ENCODE measurements at regions not wholly inside any gene's neighbourhood (a gene's known extent, or its start where the extent isn't known, plus 50 kb on each side); places are given as distances from the start of the nearest gene placed in this dataset.

DNA sequence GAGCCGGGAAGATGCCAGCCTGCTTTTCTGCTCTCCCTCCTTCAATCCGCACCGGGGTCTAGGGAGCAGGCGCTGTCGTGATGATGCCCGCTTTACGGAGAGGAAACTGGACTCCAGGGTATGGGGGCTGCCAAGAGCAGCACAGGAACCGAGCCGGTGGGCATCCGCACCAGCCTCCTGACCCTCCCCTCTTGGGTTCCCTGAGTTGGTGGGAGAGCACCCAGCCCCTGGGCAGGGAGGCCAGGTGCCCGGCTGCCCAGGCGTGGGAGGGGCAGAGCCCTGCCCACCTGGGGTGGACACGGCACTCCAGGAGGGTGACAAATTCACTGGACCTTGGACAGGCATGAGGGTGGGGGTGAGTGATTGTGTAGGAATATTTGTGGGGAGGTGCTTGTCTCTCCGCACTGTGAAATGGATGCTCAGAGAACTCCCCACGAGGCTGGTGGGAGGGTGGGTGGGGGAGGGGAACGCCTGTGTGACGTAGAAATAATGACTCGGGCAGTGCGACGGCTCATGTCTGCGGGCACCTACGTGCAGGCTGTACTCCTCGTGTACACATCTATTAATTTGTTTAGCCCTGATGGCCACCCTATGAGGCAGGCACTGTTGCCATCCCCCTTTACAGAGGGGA lies 173.4 kb downstream of the BMP7 start:
- Mint-ChIP-seq H3K27me3 (peaks cover 0 to 4% of the 10 kb centered on the region in 2 donors), H3K9me3 (no peaks in the 10 kb centered on the region), H3K36me3 (no peaks in the 10 kb centered on the region), H3K27ac (no peak overlapping the region), H3K4me1 (ENCODE audit: low read depth in 2 of 2) (peaks cover 13 to 15% of the 10 kb centered on the region in 2 donors), H3K4me3 (no peak overlapping the region)
- ATAC-seq: no peak
- DNase-seq (ENCODE audit: low spot score): no peak

- H3K4me1 Mint-ChIP-seq (ENCODE audit: low read depth in 2 of 2): peaks cover 13 to 15% of the 10 kb centered on the region in 2 donors
- peaks cover 0 to 7% of the 10 kb centered on the region in 2 donors for H3K27me3 Mint-ChIP-seq
- H3K36me3 Mint-ChIP-seq: no peaks in the 10 kb centered on the region
- H3K27ac Mint-ChIP-seq: no peak overlapping the region
- DNase-seq (ENCODE audit: low spot score) (no peak), ATAC-seq (no peak)
- H3K4me3 Mint-ChIP-seq: no peak overlapping the region
- H3K9me3 Mint-ChIP-seq: no peaks in the 10 kb centered on the region
These were observed 172.7 kb downstream of the BMP7 start for GRCh38 chr20:57093766-57094165.

- Mint-ChIP-seq H3K9me3 (no peaks in the 10 kb centered on the region), H3K27ac (no peak overlapping the region), H3K36me3 (no peaks in the 10 kb centered on the region), H3K4me3 (no peak overlapping the region), H3K27me3 (peaks cover 0 to 7% of the 10 kb centered on the region in 2 donors), H3K4me1 (ENCODE audit: low read depth in 2 of 2) (peaks cover 13 to 15% of the 10 kb centered on the region in 2 donors)
- DNase-seq (ENCODE audit: low spot score): no peak
- no peak for ATAC-seq
These were observed 172.1 kb downstream of the BMP7 start for GRCh38 chr20:57094252-57094891.

DNA sequence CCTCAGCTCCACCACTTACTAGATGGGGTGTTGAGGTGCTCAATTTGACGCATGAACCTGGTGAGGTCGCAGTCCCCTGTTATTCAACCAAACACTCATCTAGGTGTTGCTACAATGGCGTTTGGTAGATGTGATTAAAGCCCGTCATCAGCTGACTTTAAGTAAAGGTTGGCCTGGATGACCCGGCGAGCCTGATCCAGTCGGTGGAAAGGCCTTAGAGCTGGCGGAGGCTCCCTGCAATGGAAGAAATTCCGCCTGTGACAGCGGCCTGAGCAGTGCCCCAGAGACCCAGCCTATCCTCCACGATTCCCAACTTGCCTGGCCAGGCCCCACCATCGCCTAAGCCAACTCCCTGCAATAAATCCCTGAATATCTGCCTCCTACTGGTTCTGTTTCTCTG lies 171.4 kb downstream of the BMP7 start:
- Mint-ChIP-seq H3K4me3 (no peak overlapping the region), H3K4me1 (ENCODE audit: low read depth in 2 of 2) (peaks cover 13 to 15% of the 10 kb centered on the region in 2 donors), H3K27me3 (peaks cover 0 to 12% of the 10 kb centered on the region in 2 donors), H3K27ac (no peak overlapping the region), H3K9me3 (no peaks in the 10 kb centered on the region), H3K36me3 (no peaks in the 10 kb centered on the region)
- no peak for ATAC-seq
- DNase-seq (ENCODE audit: low spot score): no peak

DNA sequence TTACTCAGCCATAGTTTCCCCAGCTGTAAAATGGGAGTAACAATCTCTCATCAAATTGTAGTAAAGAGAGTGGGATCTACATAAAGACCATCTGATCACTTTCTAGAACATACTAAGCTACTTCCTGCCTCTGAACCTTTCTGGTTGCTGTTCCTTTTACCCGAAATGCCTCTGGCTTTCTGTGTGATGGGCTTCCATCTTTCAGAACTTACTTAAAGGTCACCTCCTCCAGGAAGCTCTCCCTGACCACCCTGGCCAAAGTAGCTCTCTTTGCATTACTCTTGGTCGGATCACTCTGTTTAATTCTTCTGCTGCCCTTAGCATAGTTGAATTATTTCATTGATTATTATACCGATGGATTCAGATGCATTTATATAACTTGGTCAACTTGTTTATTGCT lies 171.0 kb downstream of the BMP7 start:
- H3K4me3 Mint-ChIP-seq: no peak overlapping the region
- H3K36me3 Mint-ChIP-seq: no peaks in the 10 kb centered on the region
- DNase-seq (ENCODE audit: low spot score): no peak
- H3K27ac Mint-ChIP-seq: no peak overlapping the region
- no peaks in the 10 kb centered on the region for H3K9me3 Mint-ChIP-seq
- H3K4me1 Mint-ChIP-seq (ENCODE audit: low read depth in 2 of 2): peaks cover 12 to 13% of the 10 kb centered on the region in 2 donors
- ATAC-seq: no peak
- H3K27me3 Mint-ChIP-seq: peaks cover 0 to 12% of the 10 kb centered on the region in 2 donors

GRCh38 chr20:57097245-57097915 lies 169.1 kb downstream of the BMP7 start:
- H3K36me3 Mint-ChIP-seq: no peaks in the 10 kb centered on the region
- no peak overlapping the region for H3K27ac Mint-ChIP-seq
- H3K27me3 Mint-ChIP-seq: peaks cover 0 to 14% of the 10 kb centered on the region in 2 donors
- peaks cover 1% of the 10 kb centered on the region in 2 donors for H3K4me1 Mint-ChIP-seq (ENCODE audit: low read depth in 2 of 2)
- H3K4me3 Mint-ChIP-seq: no peak overlapping the region
- ATAC-seq (no peak), DNase-seq (ENCODE audit: low spot score) (no peak)
- no peaks in the 10 kb centered on the region for H3K9me3 Mint-ChIP-seq

DNA sequence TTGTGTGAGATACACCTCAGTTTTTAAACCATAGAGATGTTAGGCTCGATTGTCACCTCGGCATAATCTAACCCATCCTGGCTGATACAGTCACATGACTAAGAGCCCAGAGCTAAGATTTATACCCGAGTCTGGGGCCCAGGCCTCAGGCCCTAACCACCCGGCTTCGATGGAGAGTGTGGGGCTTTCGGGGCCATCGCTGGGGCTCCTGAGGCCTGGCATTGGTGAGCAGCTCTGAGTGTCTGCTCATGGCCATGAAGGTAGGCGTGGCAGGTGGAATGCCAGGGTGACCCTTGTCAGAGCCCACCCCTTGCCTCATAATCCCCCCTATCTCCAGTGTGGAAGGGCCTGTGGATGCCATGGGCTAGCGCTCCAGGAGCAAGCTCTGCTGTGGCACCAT lies 164.3 kb downstream of the BMP7 start:
- no peaks in the 10 kb centered on the region for H3K9me3 Mint-ChIP-seq
- H3K4me3 Mint-ChIP-seq: no peak overlapping the region
- peaks cover 13 to 15% of the 10 kb centered on the region in 2 donors for H3K27me3 Mint-ChIP-seq
- H3K36me3 Mint-ChIP-seq: no peaks in the 10 kb centered on the region
- no peaks in the 10 kb centered on the region for H3K4me1 Mint-ChIP-seq (ENCODE audit: low read depth in 2 of 2)
- ATAC-seq: no peak
- no peak overlapping the region for H3K27ac Mint-ChIP-seq
- no peak for DNase-seq (ENCODE audit: low spot score)

DNA sequence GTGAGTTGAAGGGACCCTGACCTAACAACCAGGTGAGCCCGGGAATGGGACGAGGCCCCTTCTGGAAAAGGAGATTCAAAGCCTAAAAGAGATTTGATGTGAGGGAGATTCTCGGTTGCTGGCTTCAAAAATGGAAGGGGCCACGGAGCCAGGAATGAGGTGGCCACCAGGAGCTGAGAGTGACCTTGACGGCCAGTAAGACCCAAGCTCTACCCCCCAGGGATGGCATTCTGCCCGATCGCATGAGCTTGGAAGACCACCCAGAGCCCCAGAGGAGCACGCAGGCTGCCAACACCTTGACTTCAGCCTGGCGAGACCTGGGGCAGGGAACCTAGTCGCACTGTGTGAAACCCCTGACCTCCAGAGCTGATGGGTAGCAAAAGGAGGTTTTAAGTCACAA lies 163.9 kb downstream of the BMP7 start:
- Mint-ChIP-seq H3K9me3 (no peaks in the 10 kb centered on the region), H3K36me3 (no peaks in the 10 kb centered on the region), H3K27me3 (peaks cover 13 to 16% of the 10 kb centered on the region in 2 donors), H3K4me1 (ENCODE audit: low read depth in 2 of 2) (no peaks in the 10 kb centered on the region), H3K27ac (no peak overlapping the region), H3K4me3 (no peak overlapping the region)
- DNase-seq (ENCODE audit: low spot score) (no peak), ATAC-seq (no peak)

GRCh38 chr20:57103146-57103800 lies 163.2 kb downstream of the BMP7 start:
- H3K4me1 Mint-ChIP-seq (ENCODE audit: low read depth in 2 of 2): no peaks in the 10 kb centered on the region
- H3K4me3 Mint-ChIP-seq: no peak overlapping the region
- ATAC-seq (no peak), DNase-seq (ENCODE audit: low spot score) (no peak)
- H3K9me3 Mint-ChIP-seq: no peaks in the 10 kb centered on the region
- H3K27me3 Mint-ChIP-seq: peaks cover 13 to 18% of the 10 kb centered on the region in 2 donors
- no peak overlapping the region for H3K27ac Mint-ChIP-seq
- no peaks in the 10 kb centered on the region for H3K36me3 Mint-ChIP-seq

- ATAC-seq: no peak
- H3K4me3 Mint-ChIP-seq: no peak overlapping the region
- peak overlapping the region in 1 of 2 donors; percentile 18 for H3K27ac Mint-ChIP-seq
These were observed 162.3 kb downstream of the BMP7 start for GRCh38 chr20:57104113-57104512.

DNA sequence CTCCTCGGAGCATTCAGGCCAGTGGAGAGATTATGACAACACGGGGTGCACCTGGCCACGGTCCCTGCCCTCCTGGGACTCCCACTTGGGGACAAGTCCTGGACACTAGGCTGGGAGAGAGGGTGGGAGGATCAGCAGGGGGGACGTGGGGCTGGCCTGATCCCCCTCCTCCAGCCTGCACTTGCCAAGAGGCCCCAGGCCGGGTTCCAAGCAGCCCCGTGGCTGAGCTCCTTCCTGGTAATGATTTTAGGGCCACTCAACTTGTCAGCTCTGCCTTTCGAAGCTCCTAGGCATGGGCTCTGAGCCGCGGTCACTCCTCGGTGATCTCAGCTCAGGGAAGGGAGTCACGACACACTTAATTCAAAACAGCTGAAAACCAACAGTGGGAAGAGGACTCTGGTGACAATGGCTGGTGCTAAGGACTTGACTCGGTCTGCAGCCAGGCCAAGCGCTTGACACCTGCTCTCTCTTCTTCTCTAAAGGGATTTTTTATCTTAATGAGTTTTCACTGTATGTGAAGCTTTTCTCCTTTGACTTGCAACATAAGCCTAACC lies 161.7 kb downstream of the BMP7 start:
- DNase-seq (ENCODE audit: low spot score) (no peak), ATAC-seq (no peak)
- no peaks in the 10 kb centered on the region for H3K4me1 Mint-ChIP-seq (ENCODE audit: low read depth in 2 of 2)
- no peaks in the 10 kb centered on the region for H3K36me3 Mint-ChIP-seq
- peak overlapping the region in 1 of 2 donors; percentile 18 for H3K27ac Mint-ChIP-seq
- H3K9me3 Mint-ChIP-seq: no peaks in the 10 kb centered on the region
- H3K27me3 Mint-ChIP-seq: peaks cover 13 to 14% of the 10 kb centered on the region in 2 donors
- no peak overlapping the region for H3K4me3 Mint-ChIP-seq

More at GRCh38 chr20:57104113-57104512, 162.3 kb downstream of the BMP7 start:
- DNase-seq (ENCODE audit: low spot score): no peak
- Mint-ChIP-seq H3K36me3 (no peaks in the 10 kb centered on the region), H3K4me1 (ENCODE audit: low read depth in 2 of 2) (no peaks in the 10 kb centered on the region), H3K9me3 (no peaks in the 10 kb centered on the region), H3K27me3 (peaks cover 13 to 17% of the 10 kb centered on the region in 2 donors)

GRCh38 chr20:57106030-57106682 lies 160.3 kb downstream of the BMP7 start:
- Mint-ChIP-seq H3K36me3 (no peaks in the 10 kb centered on the region), H3K4me3 (no peak overlapping the region), H3K27ac (no peak overlapping the region), H3K4me1 (ENCODE audit: low read depth in 2 of 2) (no peaks in the 10 kb centered on the region), H3K9me3 (no peaks in the 10 kb centered on the region), H3K27me3 (peaks cover 12 to 13% of the 10 kb centered on the region in 2 donors)
- DNase-seq (ENCODE audit: low spot score): no peak
- ATAC-seq: no peak

- H3K27ac Mint-ChIP-seq: no peak overlapping the region
- DNase-seq (ENCODE audit: low spot score) (no peak), ATAC-seq (no peak)
- H3K4me1 Mint-ChIP-seq (ENCODE audit: low read depth in 2 of 2): no peaks in the 10 kb centered on the region
- H3K36me3 Mint-ChIP-seq: no peaks in the 10 kb centered on the region
- H3K9me3 Mint-ChIP-seq: no peaks in the 10 kb centered on the region
- no peak overlapping the region for H3K4me3 Mint-ChIP-seq
- peaks cover 10 to 13% of the 10 kb centered on the region in 2 donors for H3K27me3 Mint-ChIP-seq
These were observed 159.7 kb downstream of the BMP7 start for GRCh38 chr20:57106692-57107091.
